Lung (tissue), 11 donors: ENCODE measurements at regions not wholly inside any gene's neighbourhood (a gene's known extent, or its start where the extent isn't known, plus 50 kb on each side); places are given as distances from the start of the nearest gene placed in this dataset.

Source experiments
- ATAC-seq: fragments of 200-7000 bp; cut with Tn5 transposase; one replicate; pipeline ENCODE4 v1.9.1; 2020; ENCODE audit warnings: moderate number of reproducible peaks; ENCODE audit not compliant: insufficient read depth, low FRiP score
- DNase-seq, 3 donors: peaks; one replicate each; pipeline ENCODE4 v3.0.0-alpha.2; 2013 to 2017
- H3K27ac ChIP-seq, 2 donors: one replicate each; pipeline ENCODE4 v1.5.1; 2013; ENCODE audit warnings: mild to moderate bottlenecking in 2 of 2, moderate library complexity in 2 of 2, control low read depth in 1 of 2, inconsistent platforms in 1 of 2, low read depth in 1 of 2, low read length in 1 of 2
- H3K27me3 ChIP-seq, 3 donors: one replicate each; pipeline ENCODE4 v1.5.1; 2013; ENCODE audit warnings: low read length in 2 of 3; ENCODE audit not compliant: control insufficient read depth in 3 of 3, insufficient read depth in 3 of 3
- H3K36me3 ChIP-seq, 4 donors: one replicate each; pipeline ENCODE4 v1.5.1; 2013; ENCODE audit warnings: low read length in 4 of 4, mild to moderate bottlenecking in 1 of 4, moderate library complexity in 1 of 4; ENCODE audit not compliant: control insufficient read depth in 4 of 4, insufficient read depth in 4 of 4
- H3K4me1 ChIP-seq, 5 donors: one replicate each; pipeline ENCODE4 v1.5.1; 2013; ENCODE audit warnings: low read length in 5 of 5, mild to moderate bottlenecking in 2 of 5, moderate library complexity in 1 of 5; ENCODE audit not compliant: control insufficient read depth in 5 of 5, insufficient read depth in 5 of 5
- H3K4me3 ChIP-seq: one replicate; pipeline ENCODE4 v1.5.1; 2013; ENCODE audit warnings: mild to moderate bottlenecking, control low read depth, moderate library complexity
- H3K9ac ChIP-seq, 2 donors: one replicate each; pipeline ENCODE4 v1.5.1; 2013; ENCODE audit warnings: low read length in 2 of 2, control low read depth in 1 of 2; ENCODE audit not compliant: insufficient read depth in 1 of 2
- H3K9me3 ChIP-seq, 4 donors: one replicate each; pipeline ENCODE4 v1.5.1; 2013; ENCODE audit warnings: low read length in 3 of 4, mild to moderate bottlenecking in 1 of 4, moderate library complexity in 1 of 4; ENCODE audit not compliant: control insufficient read depth in 4 of 4, insufficient read depth in 3 of 4
- CTCF ChIP-seq: IDR thresholded peaks from 2 replicates; pipeline ENCODE4 v1.5.1; 2012; ENCODE audit warnings: mild to moderate bottlenecking; ENCODE audit errors: control extremely low read depth, extremely low read depth
- WGBS, 2 donors: extraction: QIAGEN DNeasy Blood & Tissue Kit; methylation state at CpG; one replicate each; pipeline ENCODE4 v1.1.7; 2013; 5-methylcytosine and 5-hydroxymethylcytosine counted together
- donor health status: control.
- donor health status: control.
- donor health status: Bipolar disorder and iron deficiency.
- donor health status: healthy.
- donor health status: DM: yes; HTN: yes; CAD: no.

- ATAC-seq = no peak
- H3K4me1 ChIP-seq = no peaks in the 10 kb centered on the region
- no peak for TF ChIP-seq CTCF
- no peaks in the 10 kb centered on the region for H3K9me3 ChIP-seq
- H3K9ac ChIP-seq = no peak overlapping the region
- H3K4me3 ChIP-seq = no peak overlapping the region
- no peaks in the 10 kb centered on the region for H3K36me3 ChIP-seq
- DNase-seq = no peak
- WGBS, 2 donors = 91 to 94% methylated on average over 1 of the region's 1 CpG
- no peaks in the 10 kb centered on the region for H3K27me3 ChIP-seq
- H3K27ac ChIP-seq = no peak overlapping the region
Measured at GRCh38 chr4:45199736-45200135, 473.4 kb upstream of the GNPDA2 start.

GRCh38 chr4:45188501-45188900 is 462.1 kb upstream of the GNPDA2 start:
- H3K36me3 ChIP-seq = no peaks in the 10 kb centered on the region
- TF ChIP-seq CTCF = no peak
- WGBS, 2 donors = 73 to 86% methylated on average over 2 of the region's 2 CpGs

GRCh38 chr4:45186249-45186648 is 459.9 kb upstream of the GNPDA2 start:
- 86 to 92% methylated on average over 4 of the region's 4 CpGs for WGBS, 2 donors
- H3K9ac ChIP-seq = no peak overlapping the region
- H3K9me3 ChIP-seq = no peaks in the 10 kb centered on the region
- DNase-seq (no peak), ATAC-seq (no peak)
- H3K4me3 ChIP-seq = no peak overlapping the region
- no peak for TF ChIP-seq CTCF
- no peaks in the 10 kb centered on the region for H3K27me3 ChIP-seq
- no peak overlapping the region for H3K27ac ChIP-seq
- H3K36me3 ChIP-seq = no peaks in the 10 kb centered on the region
- H3K4me1 ChIP-seq = peaks cover 0 to 2% (median 0%) of the 10 kb centered on the region in 5 donors

More at GRCh38 chr4:45188501-45188900, 462.1 kb upstream of the GNPDA2 start:
- DNase-seq (no peak), ATAC-seq (no peak)
- no peaks in the 10 kb centered on the region for H3K27me3 ChIP-seq
- H3K4me3 ChIP-seq = no peak overlapping the region
- no peak overlapping the region for H3K9ac ChIP-seq
- H3K9me3 ChIP-seq = no peaks in the 10 kb centered on the region
- H3K4me1 ChIP-seq = peaks cover 0 to 2% (median 0%) of the 10 kb centered on the region in 5 donors
- no peak overlapping the region for H3K27ac ChIP-seq

GRCh38 chr4:45183905-45184304 is 457.5 kb upstream of the GNPDA2 start:
- Histone ChIP-seq H3K4me1 (peaks cover 0 to 2% (median 0%) of the 10 kb centered on the region in 5 donors), H3K9ac (no peak overlapping the region), H3K27me3 (no peaks in the 10 kb centered on the region), H3K9me3 (no peaks in the 10 kb centered on the region), H3K4me3 (no peak overlapping the region), H3K27ac (no peak overlapping the region), H3K36me3 (no peaks in the 10 kb centered on the region)
- ATAC-seq = no peak
- TF ChIP-seq CTCF = no peak
- WGBS, 2 donors = 60 to 77% methylated on average over 2 of the region's 2 CpGs
- DNase-seq = no peak
